HEK293T (cell line): ENCODE measurements at regions not wholly inside any gene's neighbourhood (a gene's known extent, or its start where the extent isn't known, plus 50 kb on each side); places are given as distances from the start of the nearest gene placed in this dataset.

Source experiments
- ARNT ChIP-seq: fragments of 450-650 bp; IDR thresholded peaks from 2 replicates; pipeline ENCODE4 v1.6.1; 2017; ENCODE audit warnings: mild to moderate bottlenecking
- BHLHE40 ChIP-seq: fragments of 450-650 bp; IDR thresholded peaks from 2 replicates; pipeline ENCODE4 v1.6.1; 2016; ENCODE audit warnings: mild to moderate bottlenecking, moderate library complexity, borderline replicate concordance
- CTBP1 ChIP-seq: fragments of 450-650 bp; IDR thresholded peaks from 2 replicates; pipeline ENCODE4 v1.6.1; 2016; ENCODE audit warnings: borderline replicate concordance
- ELF4 ChIP-seq: fragments of 450-650 bp; IDR thresholded peaks from 2 replicates; pipeline ENCODE4 v1.6.1; 2017; ENCODE audit warnings: antibody characterized with exemption
- FOXA1 ChIP-seq: fragments of 450-650 bp; IDR thresholded peaks from 2 replicates; pipeline ENCODE4 v1.6.1; 2016; ENCODE audit warnings: mild to moderate bottlenecking
- FOXK2 ChIP-seq: fragments of 450-650 bp; IDR thresholded peaks from 2 replicates; pipeline ENCODE4 v1.6.1; 2016; ENCODE audit warnings: mild to moderate bottlenecking
- FOXM1 ChIP-seq: fragments of 450-650 bp; IDR thresholded peaks from 2 replicates; pipeline ENCODE4 v1.6.1; 2017; ENCODE audit warnings: mild to moderate bottlenecking, borderline replicate concordance
- HDGF ChIP-seq: fragments of 450-650 bp; IDR thresholded peaks from 2 replicates; pipeline ENCODE4 v1.6.1; 2017; ENCODE audit warnings: antibody characterized with exemption, borderline replicate concordance
- LEF1 ChIP-seq: fragments of 450-650 bp; IDR thresholded peaks from 2 replicates; pipeline ENCODE4 v1.6.1; 2017; ENCODE audit warnings: mild to moderate bottlenecking, borderline replicate concordance
- SP1 ChIP-seq: fragments of 450-650 bp; IDR thresholded peaks from 2 replicates; pipeline ENCODE4 v1.6.1; 2017
- SUZ12 ChIP-seq: fragments of 450-650 bp; IDR thresholded peaks from 2 replicates; pipeline ENCODE4 v1.6.1; 2016; ENCODE audit warnings: mild to moderate bottlenecking
- TARDBP ChIP-seq: fragments of 450-650 bp; IDR thresholded peaks from 2 replicates; pipeline ENCODE4 v1.6.1; 2016
- TF ChIP-seq, protein P1 (sequence below): fragments of 450-650 bp; IDR thresholded peaks from 2 replicates; pipeline ENCODE4 v1.6.1; 2016

DNA sequence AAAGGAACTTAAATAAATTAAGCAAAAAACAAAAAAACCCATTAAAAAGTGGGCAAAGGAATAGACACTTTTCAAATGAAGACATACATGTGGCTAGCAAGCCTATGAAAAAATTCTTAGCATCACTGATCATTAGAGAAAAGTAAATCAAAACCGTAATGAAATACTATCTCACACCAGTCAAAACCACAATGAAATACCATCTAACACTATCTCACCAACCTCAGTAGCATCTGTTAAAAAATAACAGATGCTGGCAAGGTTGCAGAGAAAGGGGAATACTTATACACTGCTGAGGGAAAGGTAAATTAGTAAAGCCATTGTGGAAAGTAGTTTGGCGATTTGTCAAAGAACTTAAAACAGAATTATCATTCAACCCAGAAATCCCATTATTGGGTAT lies 381.1 kb downstream of the FLRT2 start:
- no peak for TF ChIP-seq CTBP1
- TF ChIP-seq TARDBP = no peak
- no peak for TF ChIP-seq SP1
- no peak for TF ChIP-seq FOXA1
- TF ChIP-seq HDGF = no peak
- TF ChIP-seq, protein P1, sequence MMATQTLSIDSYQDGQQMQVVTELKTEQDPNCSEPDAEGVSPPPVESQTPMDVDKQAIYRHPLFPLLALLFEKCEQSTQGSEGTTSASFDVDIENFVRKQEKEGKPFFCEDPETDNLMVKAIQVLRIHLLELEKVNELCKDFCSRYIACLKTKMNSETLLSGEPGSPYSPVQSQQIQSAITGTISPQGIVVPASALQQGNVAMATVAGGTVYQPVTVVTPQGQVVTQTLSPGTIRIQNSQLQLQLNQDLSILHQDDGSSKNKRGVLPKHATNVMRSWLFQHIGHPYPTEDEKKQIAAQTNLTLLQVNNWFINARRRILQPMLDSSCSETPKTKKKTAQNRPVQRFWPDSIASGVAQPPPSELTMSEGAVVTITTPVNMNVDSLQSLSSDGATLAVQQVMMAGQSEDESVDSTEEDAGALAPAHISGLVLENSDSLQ = no peak
- TF ChIP-seq ELF4 = no peak
- TF ChIP-seq FOXM1 = no peak
- no peak for TF ChIP-seq BHLHE40
- TF ChIP-seq SUZ12 = no peak
- TF ChIP-seq FOXK2 = no peak
- TF ChIP-seq ARNT = no peak
- no peak for TF ChIP-seq LEF1
